Keratinocyte (primary cell): ENCODE measurements at regions not wholly inside any gene's neighbourhood (a gene's known extent, or its start where the extent isn't known, plus 50 kb on each side); places are given as distances from the start of the nearest gene placed in this dataset.

Experiments used
- DNase-seq: peaks from one replicate; pipeline ENCODE4 v3.0.0-alpha.2; 2011; ENCODE audit warnings: low read depth, missing footprints, low spot score
- FAIRE-seq: peaks from 2 replicates; lab custom pipeline; 2011; peaks lifted over from hg19 to GRCh38; lab: Jason Lieb, UNC
- H2AFZ ChIP-seq: 2 replicates; pipeline ENCODE4 v1.6.0; 2012; ENCODE audit warnings: low read length, control low read depth, inconsistent platforms; ENCODE audit not compliant: control insufficient read depth
- H3K27ac ChIP-seq: 2 replicates; pipeline ENCODE4 v1.5.1; 2011; ENCODE audit warnings: low read length; ENCODE audit not compliant: control insufficient read depth, insufficient read depth
- H3K27me3 ChIP-seq: 3 replicates; pipeline ENCODE4 v1.6.0; 2011; ENCODE audit warnings: low read length; ENCODE audit not compliant: control insufficient read depth, insufficient read depth; ENCODE audit errors: extremely low read depth
- H3K36me3 ChIP-seq, 2 experiments: 2 replicates in 1 of 2; 3 replicates in 1 of 2; pipeline ENCODE4 v1.5.1; 2011; ENCODE audit warnings: low read length in 2 of 2, mild to moderate bottlenecking in 1 of 2; ENCODE audit not compliant: control insufficient read depth in 2 of 2, insufficient read depth in 2 of 2; ENCODE audit errors: extremely low read depth in 1 of 2
- H3K4me1 ChIP-seq: 3 replicates; pipeline ENCODE4 v1.5.1; 2011; ENCODE audit warnings: low read length; ENCODE audit not compliant: control insufficient read depth, insufficient read depth; ENCODE audit errors: extremely low read depth
- H3K4me2 ChIP-seq: 3 replicates; pipeline ENCODE4 v1.6.0; 2011; ENCODE audit warnings: low read depth, low read length; ENCODE audit not compliant: control insufficient read depth, insufficient read depth; ENCODE audit errors: extremely low read depth
- H3K4me3 ChIP-seq, 3 experiments: fragments of 200-600 bp in 1 of 3; sonication (generic) in 1 of 3; 2 replicates in 2 of 3; 3 replicates in 1 of 3; pipeline ENCODE4 v1.5.1; 2011 to 2016; ENCODE audit warnings: low read length in 3 of 3, mild to moderate bottlenecking in 3 of 3, control low read depth in 2 of 3, inconsistent platforms in 1 of 3, low read depth in 1 of 3, mixed read lengths in 1 of 3, mixed run types in 1 of 3, moderate library complexity in 1 of 3; ENCODE audit not compliant: control insufficient read depth in 2 of 3, insufficient read depth in 2 of 3; ENCODE audit errors: extremely low read depth in 1 of 3
- H3K79me2 ChIP-seq: 2 replicates; pipeline ENCODE4 v1.6.0; 2012; ENCODE audit warnings: low read length; ENCODE audit not compliant: control insufficient read depth, insufficient read depth
- H3K9ac ChIP-seq: 3 replicates; pipeline ENCODE4 v1.6.0; 2011; ENCODE audit warnings: low read length; ENCODE audit not compliant: control insufficient read depth, insufficient read depth; ENCODE audit errors: extremely low read depth
- H3K9me1 ChIP-seq: 3 replicates; pipeline ENCODE4 v1.6.0; 2011; ENCODE audit warnings: low read length; ENCODE audit not compliant: control insufficient read depth, insufficient read depth; ENCODE audit errors: extremely low read depth
- H3K9me3 ChIP-seq: 2 replicates; pipeline ENCODE4 v1.5.1; 2012; ENCODE audit warnings: low read depth, low read length; ENCODE audit not compliant: control insufficient read depth
- H4K20me1 ChIP-seq: 3 replicates; pipeline ENCODE4 v1.6.0; 2011; ENCODE audit warnings: low read length; ENCODE audit not compliant: control insufficient read depth, insufficient read depth; ENCODE audit errors: extremely low read depth
- CTCF ChIP-seq, 3 experiments: IDR thresholded peaks in 1 of 3; conservative IDR thresholded peaks in 1 of 3; optimal IDR thresholded peaks in 1 of 3; 2 replicates in 2 of 3; 3 replicates in 1 of 3; pipeline versions ENCODE3 to v1.5.1; 2011; ENCODE audit warnings: low read length in 3 of 3, mild to moderate bottlenecking in 3 of 3, moderate library complexity in 2 of 3, control low read depth in 1 of 3, inconsistent platforms in 1 of 3; ENCODE audit not compliant: insufficient read depth in 2 of 3; ENCODE audit errors: extremely low read depth in 1 of 3
- EZH2 ChIP-seq: IDR thresholded peaks from one replicate; pipeline ENCODE4 v1.6.1; 2012; ENCODE audit warnings: inconsistent platforms, mild to moderate bottlenecking, low read length, moderate library complexity
- dilution Hi-C: fragments of 300-500 bp; cut with MboI; formaldehyde crosslinking; loops from one replicate; pipeline ENCODE4 v1.7.0; 2020; ENCODE audit warnings: low sequenced_read_pairs; ENCODE audit not compliant: extremely low pct_ligation_motif_present

- Histone ChIP-seq H4K20me1 (no peaks in the 10 kb centered on the region), H3K4me1 (no peaks in the 10 kb centered on the region), H3K27me3 (no peaks in the 10 kb centered on the region), H3K36me3 (no peaks in the 10 kb centered on the region), H3K9me3 (no peaks in the 10 kb centered on the region), H3K9me1 (no peaks in the 10 kb centered on the region), H3K9ac (no peak overlapping the region), H2AFZ (no peak overlapping the region), H3K27ac (no peak overlapping the region), H3K4me3 (no peak overlapping the region), H3K79me2 (no peaks in the 10 kb centered on the region), H3K4me2 (no peak overlapping the region)
- no peak for DNase-seq
- FAIRE-seq: no peak
- dilution Hi-C loops: no loop called here
- TF ChIP-seq CTCF (optimal IDR thresholded peaks at IDR 0.05 in 1 of 3, IDR thresholded peaks at IDR 0.05 in 1 of 3, conservative IDR thresholded peaks at IDR 0.05 in 1 of 3; ENCODE audit: extremely low read depth in 1 of 3, insufficient read depth in 2 of 3, low read length in 3 of 3) (no peak), EZH2 (no peak)
Observed at GRCh38 chr11:95534226-95534625, 255.4 kb downstream of the FAM76B start.

DNA sequence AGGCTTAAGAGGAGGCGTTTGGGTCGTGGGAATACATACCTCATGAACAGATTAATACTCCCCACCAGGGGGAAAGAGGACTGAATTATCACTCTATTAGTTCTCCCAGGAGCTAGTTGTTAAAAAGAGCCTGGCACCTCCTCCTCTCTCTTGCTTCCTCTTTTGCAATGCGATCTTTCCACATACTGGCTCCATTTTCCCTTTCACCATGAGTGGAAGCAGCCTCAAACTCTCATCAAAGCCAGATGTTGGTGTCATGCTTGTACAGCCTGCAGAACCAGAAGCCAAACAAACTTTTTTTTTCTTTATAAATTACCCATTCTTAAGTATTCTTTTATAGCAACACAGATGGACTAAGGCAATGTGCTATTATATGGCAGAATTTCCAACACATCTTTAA is 258.5 kb downstream of the FAM76B start:
- Histone ChIP-seq H3K9me1 (no peaks in the 10 kb centered on the region), H3K9ac (no peak overlapping the region), H3K79me2 (no peaks in the 10 kb centered on the region), H3K27ac (no peak overlapping the region), H3K4me3 (no peak overlapping the region), H3K36me3 (no peaks in the 10 kb centered on the region), H3K9me3 (no peaks in the 10 kb centered on the region), H3K4me2 (no peak overlapping the region), H3K27me3 (no peaks in the 10 kb centered on the region), H3K4me1 (no peaks in the 10 kb centered on the region), H4K20me1 (no peaks in the 10 kb centered on the region), H2AFZ (no peak overlapping the region)
- no peak for DNase-seq
- TF ChIP-seq CTCF (optimal IDR thresholded peaks at IDR 0.05 in 1 of 3, IDR thresholded peaks at IDR 0.05 in 1 of 3, conservative IDR thresholded peaks at IDR 0.05 in 1 of 3; ENCODE audit: extremely low read depth in 1 of 3, insufficient read depth in 2 of 3, low read length in 3 of 3): no peak
- no peak for TF ChIP-seq EZH2
- FAIRE-seq: no peak
- dilution Hi-C loops: no loop called here
